ENCODE measurements at regions not wholly inside any gene's neighbourhood (a gene's known extent, or its start where the extent isn't known, plus 50 kb on each side); places are given as distances from the start of the nearest gene placed in this dataset.

DNA sequence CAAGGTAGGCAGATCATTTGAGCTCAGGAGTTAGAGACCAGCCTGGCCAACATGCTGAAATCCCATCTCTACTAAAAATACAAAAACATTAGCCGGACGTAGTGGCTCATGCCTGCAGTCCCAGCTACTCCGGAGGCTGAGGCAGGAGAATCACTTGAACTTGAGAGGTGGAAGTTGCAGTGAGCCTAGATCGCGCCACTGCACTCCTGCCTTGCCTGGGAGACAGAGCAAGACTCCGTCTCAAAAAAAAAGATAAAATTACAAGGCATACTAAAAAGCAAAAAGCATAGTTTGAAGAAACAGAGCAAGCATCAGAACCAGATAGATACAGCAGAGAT is 61.2 kb upstream of the CDC42BPA start:
- Mint-ChIP-seq H3K4me3 (no peak overlapping the region), H3K9me3 (peaks cover 10 to 14% of the 10 kb centered on the region in 2 experiments), H3K36me3 (ENCODE audit: insufficient read depth in 1 of 3, low read depth in 3 of 3) (peaks cover 0 to 14% (median 8%) of the 10 kb centered on the region in 3 experiments; a peak in 5 of 7 replicates), H3K4me1 (peaks cover 15 to 21% of the 10 kb centered on the region in 2 experiments), H3K27ac (no peak overlapping the region), H3K27me3 (ENCODE audit: low read depth) (no peaks in the 10 kb centered on the region)
- no peaks in the 10 kb centered on the region for H3K27me3 ChIP-seq (ENCODE audit: insufficient read depth, low read length)
- no peak overlapping the region for H3K27ac ChIP-seq (ENCODE audit: insufficient read length, low read depth, low read length)
- TF ChIP-seq, protein P1, sequence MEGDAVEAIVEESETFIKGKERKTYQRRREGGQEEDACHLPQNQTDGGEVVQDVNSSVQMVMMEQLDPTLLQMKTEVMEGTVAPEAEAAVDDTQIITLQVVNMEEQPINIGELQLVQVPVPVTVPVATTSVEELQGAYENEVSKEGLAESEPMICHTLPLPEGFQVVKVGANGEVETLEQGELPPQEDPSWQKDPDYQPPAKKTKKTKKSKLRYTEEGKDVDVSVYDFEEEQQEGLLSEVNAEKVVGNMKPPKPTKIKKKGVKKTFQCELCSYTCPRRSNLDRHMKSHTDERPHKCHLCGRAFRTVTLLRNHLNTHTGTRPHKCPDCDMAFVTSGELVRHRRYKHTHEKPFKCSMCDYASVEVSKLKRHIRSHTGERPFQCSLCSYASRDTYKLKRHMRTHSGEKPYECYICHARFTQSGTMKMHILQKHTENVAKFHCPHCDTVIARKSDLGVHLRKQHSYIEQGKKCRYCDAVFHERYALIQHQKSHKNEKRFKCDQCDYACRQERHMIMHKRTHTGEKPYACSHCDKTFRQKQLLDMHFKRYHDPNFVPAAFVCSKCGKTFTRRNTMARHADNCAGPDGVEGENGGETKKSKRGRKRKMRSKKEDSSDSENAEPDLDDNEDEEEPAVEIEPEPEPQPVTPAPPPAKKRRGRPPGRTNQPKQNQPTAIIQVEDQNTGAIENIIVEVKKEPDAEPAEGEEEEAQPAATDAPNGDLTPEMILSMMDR (conservative IDR thresholded peaks at IDR 0.05): no peak
- no peak overlapping the region for H3K18ac ChIP-seq (ENCODE audit: insufficient read length, low read depth, low read length)
- no peaks in the 10 kb centered on the region for H3K23me2 ChIP-seq (ENCODE audit: insufficient read length, low read depth, low read length, poor library complexity, severe bottlenecking)
- no peak overlapping the region for H3K9ac ChIP-seq (ENCODE audit: extremely low read depth, insufficient read length, low read length)
- H4K5ac ChIP-seq (ENCODE audit: insufficient read length, low read depth, low read length): no peak overlapping the region
- H3K4me1 ChIP-seq (ENCODE audit: insufficient read depth, low read length): no peaks in the 10 kb centered on the region; the same call in 1 of the 2 replicates
- no peak overlapping the region for H2BK12ac ChIP-seq (ENCODE audit: insufficient read length, low read depth, low read length)
- H3K23ac ChIP-seq (ENCODE audit: insufficient read length, low read depth, low read length): no peak overlapping the region
- no peak overlapping the region for H2BK120ac ChIP-seq (ENCODE audit: low read depth, low read length, poor library complexity, severe bottlenecking)
- H3K79me1 ChIP-seq (ENCODE audit: insufficient read depth, low read depth, low read length, poor library complexity, severe bottlenecking): no peaks in the 10 kb centered on the region
- H3T11ph ChIP-seq (ENCODE audit: low read length): no peak overlapping the region
- no peak overlapping the region for H3K56ac ChIP-seq (ENCODE audit: insufficient read length, low read depth, low read length)
- no peak overlapping the region for H4K8ac ChIP-seq (replicated peaks; ENCODE audit: insufficient read length, low read depth, low read length)
- no peak overlapping the region for H4K91ac ChIP-seq (ENCODE audit: insufficient read length, low read depth, low read length)
- no peak overlapping the region for H2AK5ac ChIP-seq (ENCODE audit: insufficient read length, low read length)
- no peak overlapping the region for H2AFZ ChIP-seq (ENCODE audit: low read length)
- no peak overlapping the region for H2BK5ac ChIP-seq (ENCODE audit: insufficient read length, low read length)
- H3K9me3 ChIP-seq (ENCODE audit: control insufficient read depth, low read depth, low read length): no peaks in the 10 kb centered on the region
- H3K79me2 ChIP-seq (ENCODE audit: insufficient read depth, low read length): no peaks in the 10 kb centered on the region
- no peaks in the 10 kb centered on the region for H4K20me1 ChIP-seq (ENCODE audit: control insufficient read depth, insufficient read depth, insufficient read length)
- WGBS (ENCODE audit: extremely low coverage, insufficient read length, low lambda C conversion rate): no CpG with 5 or more reads among the region's 6 CpGs
- no peak overlapping the region for H3K14ac ChIP-seq (ENCODE audit: insufficient read depth, low read length)
- H2BK15ac ChIP-seq (ENCODE audit: low read depth, low read length): no peak overlapping the region
- no peak overlapping the region for H2BK20ac ChIP-seq (ENCODE audit: low read depth, low read length, poor library complexity, severe bottlenecking)
- H3K4me2 ChIP-seq (ENCODE audit: insufficient read depth, insufficient read length, low read length): no peak overlapping the region
- DNase-seq: no peak
- H3K4ac ChIP-seq (ENCODE audit: low read depth, low read length): no peak overlapping the region
